Activated T-helper 1 cell treated with anti-CD3 and anti-CD28 coated beads, Interleukin-12 subunit alpha, Interleukin-12 subunit beta, Interleukin-2, Interleukin-4 antibody, amounts not matched to agents 30 ng/mL and 10 ng/mL and 1 ng/mL, durations not matched to agents 14 hours and 24 hours and 36 hours (primary cell): ENCODE measurements at regions not wholly inside any gene's neighbourhood (a gene's known extent, or its start where the extent isn't known, plus 50 kb on each side); places are given as distances from the start of the nearest gene placed in this dataset.
"Not testable (repeated sequence)": the region's sequence is repeated elsewhere in the genome, so short reads cannot be mapped to it uniquely, and the experiment has no call there.

Experiments used
- DNase-seq: peaks from one replicate; pipeline ENCODE4 v3.0.0; 2021; ENCODE audit warnings: low spot score
- H3K27ac Mint-ChIP-seq: one replicate; pipeline ENCODE4 v1.8.0; 2021; ENCODE audit warnings: mild to moderate bottlenecking, mixed read lengths
- H3K27me3 Mint-ChIP-seq: one replicate; pipeline ENCODE4 v1.8.0; 2022; ENCODE audit warnings: mild to moderate bottlenecking, moderate library complexity, mixed read lengths; ENCODE audit not compliant: insufficient read depth
- H3K36me3 Mint-ChIP-seq: one replicate; pipeline ENCODE4 v1.8.0; 2021; ENCODE audit warnings: low read depth, mixed read lengths
- H3K4me1 Mint-ChIP-seq: one replicate; pipeline ENCODE4 v1.8.0; 2021; ENCODE audit warnings: low read depth, mixed read lengths
- H3K4me3 Mint-ChIP-seq: one replicate; pipeline ENCODE4 v1.8.0; 2021; ENCODE audit warnings: mild to moderate bottlenecking, moderate library complexity, mixed read lengths
- H3K9me3 Mint-ChIP-seq: one replicate; pipeline ENCODE4 v1.8.0; 2021; ENCODE audit warnings: mixed read lengths
- intact Hi-C: fragments of 100-400 bp; cut with micrococcal nuclease; formaldehyde crosslinking; loops from one replicate; pipeline ENCODE4 v1.15.1; 2024

- no peaks in the 10 kb centered on the region for H3K27me3 Mint-ChIP-seq
- intact Hi-C loops = no loop called here
- no peak overlapping the region for H3K4me3 Mint-ChIP-seq
- H3K36me3 Mint-ChIP-seq = no peaks in the 10 kb centered on the region
- H3K27ac Mint-ChIP-seq = no peak overlapping the region
- DNase-seq = no peak
- H3K9me3 Mint-ChIP-seq = no peaks in the 10 kb centered on the region
- H3K4me1 Mint-ChIP-seq = no peaks in the 10 kb centered on the region
Observed at GRCh38 chr7:49486974-49487829, 286.2 kb upstream of the VWC2 start.

- H3K27ac Mint-ChIP-seq = no peak overlapping the region
- intact Hi-C loops = no loop called here
- no peaks in the 10 kb centered on the region for H3K4me1 Mint-ChIP-seq
- no peak overlapping the region for H3K4me3 Mint-ChIP-seq
- no peaks in the 10 kb centered on the region for H3K9me3 Mint-ChIP-seq
- DNase-seq = no peak
- no peaks in the 10 kb centered on the region for H3K27me3 Mint-ChIP-seq
- H3K36me3 Mint-ChIP-seq = no peaks in the 10 kb centered on the region
Observed at GRCh38 chr7:49487830-49488140, 285.7 kb upstream of the VWC2 start.

- H3K4me3 Mint-ChIP-seq = no peak overlapping the region
- no peaks in the 10 kb centered on the region for H3K4me1 Mint-ChIP-seq
- no peak for DNase-seq
- H3K9me3 Mint-ChIP-seq = no peaks in the 10 kb centered on the region
- no peak overlapping the region for H3K27ac Mint-ChIP-seq
- intact Hi-C loops = no loop called here
- no peaks in the 10 kb centered on the region for H3K36me3 Mint-ChIP-seq
- H3K27me3 Mint-ChIP-seq = no peaks in the 10 kb centered on the region
Observed at GRCh38 chr7:49488573-49488972, 284.9 kb upstream of the VWC2 start.

GRCh38 chr7:49497471-49497870, 276.0 kb upstream of the VWC2 start:
- intact Hi-C loops = no loop called here

GRCh38 chr7:49500741-49501140, 272.7 kb upstream of the VWC2 start:
- no peak overlapping the region for H3K27ac Mint-ChIP-seq
- no peaks in the 10 kb centered on the region for H3K9me3 Mint-ChIP-seq
- no peak for DNase-seq
- intact Hi-C loops = no loop called here
- H3K27me3 Mint-ChIP-seq = no peaks in the 10 kb centered on the region
- H3K36me3 Mint-ChIP-seq = no peaks in the 10 kb centered on the region
- no peaks in the 10 kb centered on the region for H3K4me1 Mint-ChIP-seq
- no peak overlapping the region for H3K4me3 Mint-ChIP-seq

More at GRCh38 chr7:49497471-49497870, 276.0 kb upstream of the VWC2 start:
- DNase-seq = no peak
- no peak overlapping the region for H3K4me3 Mint-ChIP-seq
- no peak overlapping the region for H3K27ac Mint-ChIP-seq
- no peaks in the 10 kb centered on the region for H3K4me1 Mint-ChIP-seq
- no peaks in the 10 kb centered on the region for H3K27me3 Mint-ChIP-seq
- no peaks in the 10 kb centered on the region for H3K9me3 Mint-ChIP-seq
- H3K36me3 Mint-ChIP-seq = no peaks in the 10 kb centered on the region

- DNase-seq, H3K4me1 Mint-ChIP-seq, H3K9me3 Mint-ChIP-seq, intact Hi-C loops, H3K36me3 Mint-ChIP-seq, H3K27ac Mint-ChIP-seq, H3K4me3 Mint-ChIP-seq, H3K27me3 Mint-ChIP-seq: not testable (repeated sequence)
Observed at GRCh38 chr7:49507206-49507605, 266.2 kb upstream of the VWC2 start.

GRCh38 chr7:49513911-49514310, 259.5 kb upstream of the VWC2 start:
- no peaks in the 10 kb centered on the region for H3K4me1 Mint-ChIP-seq
- H3K27ac Mint-ChIP-seq = no peak overlapping the region
- no peaks in the 10 kb centered on the region for H3K9me3 Mint-ChIP-seq
- no peak for DNase-seq
- H3K36me3 Mint-ChIP-seq = no peaks in the 10 kb centered on the region
- no peaks in the 10 kb centered on the region for H3K27me3 Mint-ChIP-seq
- intact Hi-C loops = no loop called here
- no peak overlapping the region for H3K4me3 Mint-ChIP-seq

- H3K9me3 Mint-ChIP-seq = no peaks in the 10 kb centered on the region
- no peaks in the 10 kb centered on the region for H3K36me3 Mint-ChIP-seq
- no peak overlapping the region for H3K4me3 Mint-ChIP-seq
- H3K27me3 Mint-ChIP-seq = no peaks in the 10 kb centered on the region
- DNase-seq = no peak
- H3K27ac Mint-ChIP-seq = no peak overlapping the region
- H3K4me1 Mint-ChIP-seq = no peaks in the 10 kb centered on the region
- intact Hi-C loops = no loop called here
Observed at GRCh38 chr7:49520951-49521350, 252.5 kb upstream of the VWC2 start.

- Mint-ChIP-seq H3K36me3 (no peaks in the 10 kb centered on the region), H3K4me1 (no peaks in the 10 kb centered on the region), H3K9me3 (no peaks in the 10 kb centered on the region), H3K27me3 (no peaks in the 10 kb centered on the region), H3K27ac (no peak overlapping the region), H3K4me3 (no peak overlapping the region)
- DNase-seq = no peak
- intact Hi-C loops = no loop called here
Observed at GRCh38 chr7:49522111-49522510, 251.3 kb upstream of the VWC2 start.

- H3K27me3 Mint-ChIP-seq = no peaks in the 10 kb centered on the region
- no peak for DNase-seq
- intact Hi-C loops = no loop called here
- no peaks in the 10 kb centered on the region for H3K4me1 Mint-ChIP-seq
- H3K4me3 Mint-ChIP-seq = no peak overlapping the region
- no peaks in the 10 kb centered on the region for H3K36me3 Mint-ChIP-seq
- H3K27ac Mint-ChIP-seq = no peak overlapping the region
- no peaks in the 10 kb centered on the region for H3K9me3 Mint-ChIP-seq
Observed at GRCh38 chr7:49523870-49524269, 249.6 kb upstream of the VWC2 start.

- Mint-ChIP-seq H3K36me3 (no peaks in the 10 kb centered on the region), H3K9me3 (no peaks in the 10 kb centered on the region), H3K27me3 (no peaks in the 10 kb centered on the region), H3K4me3 (no peak overlapping the region), H3K4me1 (no peaks in the 10 kb centered on the region), H3K27ac (no peak overlapping the region)
- no peak for DNase-seq
- intact Hi-C loops = no loop called here
Observed at GRCh38 chr7:49527182-49527581, 246.3 kb upstream of the VWC2 start.

- no peaks in the 10 kb centered on the region for H3K9me3 Mint-ChIP-seq
- no peaks in the 10 kb centered on the region for H3K36me3 Mint-ChIP-seq
- no peak for DNase-seq
- H3K4me1 Mint-ChIP-seq = no peaks in the 10 kb centered on the region
- no peak overlapping the region for H3K27ac Mint-ChIP-seq
- no peaks in the 10 kb centered on the region for H3K27me3 Mint-ChIP-seq
- intact Hi-C loops = no loop called here
- H3K4me3 Mint-ChIP-seq = no peak overlapping the region
Observed at GRCh38 chr7:49530481-49530880, 243.0 kb upstream of the VWC2 start.

GRCh38 chr7:49563693-49564378, 209.6 kb upstream of the VWC2 start:
- Mint-ChIP-seq H3K4me3 (no peak overlapping the region), H3K4me1 (no peaks in the 10 kb centered on the region), H3K36me3 (no peaks in the 10 kb centered on the region), H3K27ac (no peak overlapping the region), H3K9me3 (peaks cover 10% of the 10 kb centered on the region), H3K27me3 (no peaks in the 10 kb centered on the region)
- intact Hi-C loops = no loop called here
- DNase-seq = no peak

GRCh38 chr7:49564379-49564714, 209.1 kb upstream of the VWC2 start:
- Mint-ChIP-seq H3K27me3 (no peaks in the 10 kb centered on the region), H3K36me3 (no peaks in the 10 kb centered on the region), H3K4me1 (no peaks in the 10 kb centered on the region), H3K27ac (no peak overlapping the region), H3K9me3 (peaks cover 9% of the 10 kb centered on the region), H3K4me3 (no peak overlapping the region)
- DNase-seq = no peak
- intact Hi-C loops = no loop called here
